B cell (primary cell): ENCODE measurements at regions not wholly inside any gene's neighbourhood (a gene's known extent, or its start where the extent isn't known, plus 50 kb on each side); places are given as distances from the start of the nearest gene placed in this dataset.

ENCODE experiments used
- ATAC-seq: fragments of 200-7000 bp; cut with Tn5 transposase; one replicate; pipeline ENCODE4 v1.10.0; 2021; ENCODE audit warnings: low read depth, mild to moderate bottlenecking, moderate number of reproducible peaks, moderate library complexity
- CTCF ChIA-PET: fragments of 350-600 bp; sonication (Branson Sonifier 250); formaldehyde crosslinking; loops from one replicate; lab custom pipeline; 2021; ENCODE audit warnings: antibody characterized with exemption, inconsistent platforms; lab: Charles Lee
- POLR2A ChIA-PET: fragments of 350-600 bp; sonication (Branson Sonifier 250); formaldehyde crosslinking; loops from one replicate; lab custom pipeline; 2021; ENCODE audit warnings: antibody characterized with exemption; lab: Charles Lee
- DNase-seq: peaks from one replicate; pipeline ENCODE4 v3.0.0; 2013
- H2AFZ ChIP-seq: 2 replicates; pipeline ENCODE4 v1.6.1; 2012; ENCODE audit warnings: mild to moderate bottlenecking, low read depth, low read length; ENCODE audit not compliant: insufficient read depth, poor library complexity, severe bottlenecking
- H3K27ac ChIP-seq, 2 donors: 1 replicate in 1 of 2; 2 replicates in 1 of 2; pipeline ENCODE4 v1.5.1; 2012 to 2013; ENCODE audit warnings: low read length in 2 of 2, mild to moderate bottlenecking in 2 of 2, moderate library complexity in 1 of 2
- H3K27me3 ChIP-seq, 4 experiments: fragments of 200-600 bp in 1 of 4; sonication (generic) in 1 of 4; replicated peaks in 1 of 4; 1 replicate in 2 of 4; 2 replicates in 2 of 4; pipeline versions ENCODE4 v1.6.1 to v1.7.0; 2013 to 2016; ENCODE audit warnings: low read length in 3 of 4, mild to moderate bottlenecking in 2 of 4, mixed read lengths in 1 of 4, moderate library complexity in 1 of 4; ENCODE audit not compliant: insufficient read depth in 4 of 4, control insufficient read depth in 3 of 4; ENCODE audit errors: control extremely low read depth in 1 of 4
- H3K36me3 ChIP-seq, 2 experiments: replicated peaks in 1 of 2; 1 replicate in 1 of 2; 2 replicates in 1 of 2; pipeline versions ENCODE4 v1.6.1 to v1.7.1; 2013; ENCODE audit warnings: low read length in 1 of 2; ENCODE audit not compliant: insufficient read depth in 2 of 2, control insufficient read depth in 1 of 2; ENCODE audit errors: control extremely low read depth in 1 of 2, extremely low read depth in 1 of 2
- H3K4me1 ChIP-seq, 2 donors: fragments of 200-600 bp in 1 of 2; sonication (generic) in 1 of 2; 1 replicate in 1 of 2; 2 replicates in 1 of 2; pipeline versions ENCODE4 v1.5.1 to v1.6.1; 2013 to 2017; ENCODE audit warnings: low read length in 2 of 2; ENCODE audit not compliant: control insufficient read depth in 2 of 2, insufficient read depth in 2 of 2
- H3K4me2 ChIP-seq: replicated peaks from 2 replicates; pipeline ENCODE3; 2012; ENCODE audit warnings: mild to moderate bottlenecking, low read depth, low read length; ENCODE audit not compliant: poor library complexity, severe bottlenecking
- H3K4me3 ChIP-seq, 5 experiments: fragments of 200-600 bp in 1 of 5; sonication (generic) in 1 of 5; 1 replicate in 3 of 5; 2 replicates in 2 of 5; pipeline versions ENCODE4 v1.5.1 to v1.7.0; 2011 to 2016; ENCODE audit warnings: low read length in 4 of 5, mild to moderate bottlenecking in 4 of 5, low read depth in 2 of 5, control low read depth in 1 of 5, moderate library complexity in 1 of 5; ENCODE audit not compliant: insufficient read depth in 1 of 5; ENCODE audit errors: control extremely low read depth in 1 of 5, extremely low read depth in 1 of 5
- H3K79me2 ChIP-seq: fragments of 200-600 bp; sonication (generic); one replicate; pipeline ENCODE4 v1.6.0; 2016; ENCODE audit warnings: low read length; ENCODE audit not compliant: control insufficient read depth, insufficient read depth
- H3K9ac ChIP-seq: fragments of 200-600 bp; sonication (generic); 2 replicates; pipeline ENCODE4 v1.6.1; 2017; ENCODE audit warnings: mild to moderate bottlenecking, low read length, moderate library complexity
- H3K9me3 ChIP-seq, 3 donors: one replicate each; pipeline versions ENCODE4 v1.6.1 to v1.7.1; 2013; ENCODE audit warnings: low read length in 2 of 3; ENCODE audit not compliant: control insufficient read depth in 2 of 3, insufficient read depth in 1 of 3; ENCODE audit errors: control extremely low read depth in 1 of 3
- H4K20me1 ChIP-seq: 2 replicates; pipeline ENCODE4 v1.6.0; 2012; ENCODE audit warnings: mild to moderate bottlenecking, low read length; ENCODE audit not compliant: insufficient read depth, control insufficient read depth, poor library complexity, severe bottlenecking
- H3K27ac Mint-ChIP-seq: one replicate; pipeline ENCODE4 v1.8.0; 2021; ENCODE audit warnings: mixed read lengths
- H3K27me3 Mint-ChIP-seq: one replicate; pipeline ENCODE4 v1.8.0; 2021; ENCODE audit warnings: mixed read lengths
- H3K4me1 Mint-ChIP-seq: one replicate; pipeline ENCODE4 v1.8.0; 2021; ENCODE audit warnings: mixed read lengths
- H3K4me3 Mint-ChIP-seq: one replicate; pipeline ENCODE4 v1.8.0; 2021; ENCODE audit warnings: mixed read lengths
- H3K9me3 Mint-ChIP-seq: one replicate; pipeline ENCODE4 v1.8.0; 2022; ENCODE audit warnings: mixed read lengths; ENCODE audit not compliant: insufficient read depth
- CTCF ChIP-seq: fragments of 200-600 bp; IDR thresholded peaks from one replicate; pipeline ENCODE4 v1.8.0; 2022; ENCODE audit warnings: antibody characterized with exemption, mild to moderate bottlenecking
- EZH2 ChIP-seq: IDR thresholded peaks from 2 replicates; pipeline ENCODE4 v1.6.1; 2012; ENCODE audit warnings: borderline replicate concordance, low read depth, mild to moderate bottlenecking, moderate library complexity, low read length; ENCODE audit not compliant: insufficient read depth, poor library complexity, severe bottlenecking
- WGBS: methylation state at CpG from one replicate; pipeline ENCODE4 v1.1.5; 2013; ENCODE audit warnings: missing lambda C conversion rate; ENCODE audit not compliant: insufficient coverage; 5-methylcytosine and 5-hydroxymethylcytosine counted together
- intact Hi-C: fragments of 100-400 bp; cut with micrococcal nuclease; formaldehyde crosslinking; loops from one replicate; pipeline ENCODE4 v1.10.0; 2022

DNA sequence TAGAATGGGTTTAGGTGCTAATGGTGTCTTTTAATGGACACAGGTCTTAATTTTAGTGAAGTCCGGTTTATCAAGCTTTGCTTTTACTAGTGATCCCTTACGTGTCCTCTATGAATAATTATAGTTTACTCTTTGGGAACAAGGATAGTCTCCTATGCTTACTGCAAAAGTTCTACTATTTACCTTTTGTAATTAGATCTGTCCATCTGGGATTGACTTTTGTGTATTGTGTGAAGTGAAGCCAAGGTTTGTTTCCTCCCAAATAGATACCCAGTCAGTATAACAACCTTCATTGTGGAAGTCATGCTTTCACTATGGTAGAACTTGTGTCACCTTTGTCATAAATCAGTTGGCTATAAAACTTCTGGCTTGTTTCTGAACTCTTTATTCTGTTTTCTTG is 740.9 kb upstream of the CRIM1 start:
- POLR2A ChIA-PET, result no interaction called here
- Histone ChIP-seq H3K27me3 (no peaks in the 10 kb centered on the region), H3K27ac (no peak overlapping the region), H3K79me2 (no peaks in the 10 kb centered on the region), H3K9me3 (no peaks in the 10 kb centered on the region), H4K20me1 (no peaks in the 10 kb centered on the region), H3K4me1 (no peaks in the 10 kb centered on the region), H3K36me3 (no peaks in the 10 kb centered on the region), H3K4me3 (no peak overlapping the region), H3K9ac (no peak overlapping the region), H2AFZ (no peak overlapping the region), H3K4me2 (no peak overlapping the region)
- no peaks in the 10 kb centered on the region for H3K27me3 Mint-ChIP-seq
- H3K4me3 Mint-ChIP-seq, result no peak overlapping the region
- WGBS, result no CpG with 5 or more reads among the region's 2 CpGs
- no peak overlapping the region for H3K27ac Mint-ChIP-seq
- ATAC-seq (no peak), DNase-seq (no peak)
- H3K4me1 Mint-ChIP-seq, result no peaks in the 10 kb centered on the region
- TF ChIP-seq CTCF (no peak), EZH2 (no peak)
- intact Hi-C loops, result no loop called here
- H3K9me3 Mint-ChIP-seq, result no peaks in the 10 kb centered on the region
- CTCF ChIA-PET, result no interaction called here

DNA sequence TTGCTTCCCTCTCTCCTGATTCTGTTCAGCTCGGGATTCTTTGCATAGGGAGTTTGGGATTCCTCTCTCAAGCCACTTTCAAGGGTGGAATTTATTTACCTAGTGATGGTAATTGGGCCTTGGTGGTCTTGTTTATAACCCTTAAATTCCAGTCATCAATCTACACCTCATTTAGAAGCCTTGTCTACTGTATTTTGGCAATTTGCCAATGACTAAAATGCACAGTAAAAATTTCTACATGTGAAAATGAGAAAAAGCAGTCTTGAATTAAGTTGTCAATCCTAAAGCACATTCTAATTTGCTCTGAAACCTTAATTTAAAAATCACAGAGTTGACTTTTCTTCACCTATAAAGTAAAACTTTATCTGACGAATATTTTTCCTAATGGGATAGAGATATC is 749.2 kb upstream of the CRIM1 start:
- H3K27me3 ChIP-seq, result no peaks in the 10 kb centered on the region
- H2AFZ ChIP-seq, result no peak overlapping the region
- H3K27ac ChIP-seq, result no peak overlapping the region
- H3K9me3 ChIP-seq, result no peaks in the 10 kb centered on the region
- no peak for TF ChIP-seq EZH2
- no peak for TF ChIP-seq CTCF
- no peak overlapping the region for H3K4me2 ChIP-seq
- intact Hi-C loops, result no loop called here
- H4K20me1 ChIP-seq, result no peaks in the 10 kb centered on the region
- H3K4me3 ChIP-seq, result no peak overlapping the region
- H3K36me3 ChIP-seq, result no peaks in the 10 kb centered on the region
- H3K9me3 Mint-ChIP-seq, result no peaks in the 10 kb centered on the region
- WGBS, result no CpG with 5 or more reads among the region's 2 CpGs
- H3K4me1 Mint-ChIP-seq, result no peaks in the 10 kb centered on the region
- H3K9ac ChIP-seq, result no peak overlapping the region
- ChIA-PET POLR2A (no interaction called here), CTCF (no interaction called here)
- H3K27ac Mint-ChIP-seq, result no peak overlapping the region
- no peaks in the 10 kb centered on the region for H3K79me2 ChIP-seq
- no peaks in the 10 kb centered on the region for H3K27me3 Mint-ChIP-seq
- H3K4me3 Mint-ChIP-seq, result no peak overlapping the region
- ATAC-seq, result no peak
- no peaks in the 10 kb centered on the region for H3K4me1 ChIP-seq
- DNase-seq, result no peak
